ENCODE measurements at regions not wholly inside any gene's neighbourhood (a gene's known extent, or its start where the extent isn't known, plus 50 kb on each side); places are given as distances from the start of the nearest gene placed in this dataset.
"Not testable (repeated sequence)": the region's sequence is repeated elsewhere in the genome, so short reads cannot be mapped to it uniquely, and the experiment has no call there.

GRCh38 chr6:57873424-57873823 lies 556.0 kb downstream of the PRIM2 start:
- not testable (repeated sequence) for DNase-seq; H3K4me1 Mint-ChIP-seq (ENCODE audit: low read depth, unreplicated experiment); H3K36me3 Mint-ChIP-seq (ENCODE audit: unreplicated experiment); H3K27me3 Mint-ChIP-seq (ENCODE audit: unreplicated experiment); H3K9me3 Mint-ChIP-seq (ENCODE audit: unreplicated experiment); H3K27ac Mint-ChIP-seq (ENCODE audit: unreplicated experiment); H3K4me3 Mint-ChIP-seq (ENCODE audit: unreplicated experiment)

GRCh38 chr6:57876659-57877058 lies 559.2 kb downstream of the PRIM2 start:
- H3K4me1 Mint-ChIP-seq (ENCODE audit: low read depth, unreplicated experiment); H3K4me3 Mint-ChIP-seq (ENCODE audit: unreplicated experiment); H3K9me3 Mint-ChIP-seq (ENCODE audit: unreplicated experiment); DNase-seq; H3K36me3 Mint-ChIP-seq (ENCODE audit: unreplicated experiment); H3K27me3 Mint-ChIP-seq (ENCODE audit: unreplicated experiment); H3K27ac Mint-ChIP-seq (ENCODE audit: unreplicated experiment): not testable (repeated sequence)

GRCh38 chr6:57877729-57878128 lies 560.3 kb downstream of the PRIM2 start:
- H3K4me3 Mint-ChIP-seq (ENCODE audit: unreplicated experiment); H3K4me1 Mint-ChIP-seq (ENCODE audit: low read depth, unreplicated experiment); H3K27me3 Mint-ChIP-seq (ENCODE audit: unreplicated experiment); H3K27ac Mint-ChIP-seq (ENCODE audit: unreplicated experiment); H3K9me3 Mint-ChIP-seq (ENCODE audit: unreplicated experiment); H3K36me3 Mint-ChIP-seq (ENCODE audit: unreplicated experiment); DNase-seq: not testable (repeated sequence)

GRCh38 chr6:57878792-57879191 lies 561.4 kb downstream of the PRIM2 start:
- not testable (repeated sequence) for H3K36me3 Mint-ChIP-seq (ENCODE audit: unreplicated experiment); H3K27me3 Mint-ChIP-seq (ENCODE audit: unreplicated experiment); H3K4me1 Mint-ChIP-seq (ENCODE audit: low read depth, unreplicated experiment); DNase-seq; H3K27ac Mint-ChIP-seq (ENCODE audit: unreplicated experiment); H3K9me3 Mint-ChIP-seq (ENCODE audit: unreplicated experiment); H3K4me3 Mint-ChIP-seq (ENCODE audit: unreplicated experiment)

- H3K27ac Mint-ChIP-seq (ENCODE audit: unreplicated experiment); H3K4me3 Mint-ChIP-seq (ENCODE audit: unreplicated experiment); H3K4me1 Mint-ChIP-seq (ENCODE audit: low read depth, unreplicated experiment); H3K36me3 Mint-ChIP-seq (ENCODE audit: unreplicated experiment); H3K9me3 Mint-ChIP-seq (ENCODE audit: unreplicated experiment); H3K27me3 Mint-ChIP-seq (ENCODE audit: unreplicated experiment); DNase-seq: not testable (repeated sequence)
Observed at GRCh38 chr6:57898850-57899249, 581.4 kb downstream of the PRIM2 start.

- not testable (repeated sequence) for DNase-seq; H3K9me3 Mint-ChIP-seq (ENCODE audit: unreplicated experiment); H3K4me3 Mint-ChIP-seq (ENCODE audit: unreplicated experiment); H3K27ac Mint-ChIP-seq (ENCODE audit: unreplicated experiment); H3K4me1 Mint-ChIP-seq (ENCODE audit: low read depth, unreplicated experiment); H3K36me3 Mint-ChIP-seq (ENCODE audit: unreplicated experiment); H3K27me3 Mint-ChIP-seq (ENCODE audit: unreplicated experiment)
Observed at GRCh38 chr6:57900687-57901399, 583.4 kb downstream of the PRIM2 start.

- H3K27me3 Mint-ChIP-seq (ENCODE audit: unreplicated experiment); H3K27ac Mint-ChIP-seq (ENCODE audit: unreplicated experiment); H3K9me3 Mint-ChIP-seq (ENCODE audit: unreplicated experiment); DNase-seq; H3K4me1 Mint-ChIP-seq (ENCODE audit: low read depth, unreplicated experiment); H3K4me3 Mint-ChIP-seq (ENCODE audit: unreplicated experiment); H3K36me3 Mint-ChIP-seq (ENCODE audit: unreplicated experiment): not testable (repeated sequence)
Observed at GRCh38 chr6:57901445-57901844, 584.0 kb downstream of the PRIM2 start.

GRCh38 chr6:57904356-57904755 lies 586.9 kb downstream of the PRIM2 start:
- not testable (repeated sequence) for H3K27ac Mint-ChIP-seq (ENCODE audit: unreplicated experiment); H3K27me3 Mint-ChIP-seq (ENCODE audit: unreplicated experiment); H3K4me1 Mint-ChIP-seq (ENCODE audit: low read depth, unreplicated experiment); DNase-seq; H3K9me3 Mint-ChIP-seq (ENCODE audit: unreplicated experiment); H3K36me3 Mint-ChIP-seq (ENCODE audit: unreplicated experiment); H3K4me3 Mint-ChIP-seq (ENCODE audit: unreplicated experiment)

GRCh38 chr6:57915300-57915699 lies 597.9 kb downstream of the PRIM2 start:
- not testable (repeated sequence) for H3K9me3 Mint-ChIP-seq (ENCODE audit: unreplicated experiment); H3K27me3 Mint-ChIP-seq (ENCODE audit: unreplicated experiment); DNase-seq; H3K4me1 Mint-ChIP-seq (ENCODE audit: low read depth, unreplicated experiment); H3K27ac Mint-ChIP-seq (ENCODE audit: unreplicated experiment); H3K4me3 Mint-ChIP-seq (ENCODE audit: unreplicated experiment); H3K36me3 Mint-ChIP-seq (ENCODE audit: unreplicated experiment)

GRCh38 chr6:57942966-57943365 lies 625.5 kb downstream of the PRIM2 start:
- H3K9me3 Mint-ChIP-seq (ENCODE audit: unreplicated experiment); H3K4me3 Mint-ChIP-seq (ENCODE audit: unreplicated experiment); H3K27ac Mint-ChIP-seq (ENCODE audit: unreplicated experiment); H3K36me3 Mint-ChIP-seq (ENCODE audit: unreplicated experiment); H3K27me3 Mint-ChIP-seq (ENCODE audit: unreplicated experiment); H3K4me1 Mint-ChIP-seq (ENCODE audit: low read depth, unreplicated experiment); DNase-seq: not testable (repeated sequence)

GRCh38 chr6:57946084-57946768 lies 628.8 kb downstream of the PRIM2 start:
- not testable (repeated sequence) for H3K27ac Mint-ChIP-seq (ENCODE audit: unreplicated experiment); DNase-seq; H3K36me3 Mint-ChIP-seq (ENCODE audit: unreplicated experiment); H3K27me3 Mint-ChIP-seq (ENCODE audit: unreplicated experiment); H3K9me3 Mint-ChIP-seq (ENCODE audit: unreplicated experiment); H3K4me1 Mint-ChIP-seq (ENCODE audit: low read depth, unreplicated experiment); H3K4me3 Mint-ChIP-seq (ENCODE audit: unreplicated experiment)

GRCh38 chr6:57946769-57947091 lies 629.3 kb downstream of the PRIM2 start:
- not testable (repeated sequence) for H3K4me3 Mint-ChIP-seq (ENCODE audit: unreplicated experiment); H3K36me3 Mint-ChIP-seq (ENCODE audit: unreplicated experiment); H3K27ac Mint-ChIP-seq (ENCODE audit: unreplicated experiment); H3K9me3 Mint-ChIP-seq (ENCODE audit: unreplicated experiment); H3K4me1 Mint-ChIP-seq (ENCODE audit: low read depth, unreplicated experiment); H3K27me3 Mint-ChIP-seq (ENCODE audit: unreplicated experiment); DNase-seq

- not testable (repeated sequence) for H3K36me3 Mint-ChIP-seq (ENCODE audit: unreplicated experiment); H3K27me3 Mint-ChIP-seq (ENCODE audit: unreplicated experiment); H3K9me3 Mint-ChIP-seq (ENCODE audit: unreplicated experiment); H3K4me1 Mint-ChIP-seq (ENCODE audit: low read depth, unreplicated experiment); H3K4me3 Mint-ChIP-seq (ENCODE audit: unreplicated experiment); H3K27ac Mint-ChIP-seq (ENCODE audit: unreplicated experiment); DNase-seq
Observed at GRCh38 chr6:57948481-57948880, 631.1 kb downstream of the PRIM2 start.

All from glutamatergic neuron (in vitro differentiated cells).